ENCODE measurements at regions not wholly inside any gene's neighbourhood (a gene's known extent, or its start where the extent isn't known, plus 50 kb on each side); places are given as distances from the start of the nearest gene placed in this dataset.

- no peak for DNase-seq
- H3K27ac ChIP-seq (ENCODE audit: low read depth, low read length): no peak overlapping the region
- no peak overlapping the region for H2BK120ac ChIP-seq (ENCODE audit: low read depth, low read length)
- H3K79me1 ChIP-seq (ENCODE audit: low read length): no peaks in the 10 kb centered on the region
- no peak overlapping the region for H4K5ac ChIP-seq (ENCODE audit: low read length)
- H3K9ac ChIP-seq (ENCODE audit: low read length): no peak overlapping the region
- no CpG with 5 or more reads among the region's 2 CpGs for WGBS (ENCODE audit: extremely low coverage, insufficient coverage, low lambda C conversion rate)
- no peak overlapping the region for H3K4me2 ChIP-seq (ENCODE audit: low read length)
- no peaks in the 10 kb centered on the region for H3K4me1 ChIP-seq (ENCODE audit: control insufficient read depth, low read depth, low read length)
- no peak overlapping the region for H3K4me3 ChIP-seq (ENCODE audit: low read length)
- H3K18ac ChIP-seq (ENCODE audit: low read length): no peak overlapping the region
- H3K27me3 ChIP-seq (ENCODE audit: insufficient read depth, low read length, poor library complexity): no peaks in the 10 kb centered on the region
- H2BK15ac ChIP-seq (replicated peaks; ENCODE audit: low read depth): no peak overlapping the region
- no peak overlapping the region for H4K8ac ChIP-seq (ENCODE audit: low read depth, low read length)
- no peak overlapping the region for H2BK5ac ChIP-seq (ENCODE audit: low read length)
- H2AK5ac ChIP-seq (ENCODE audit: low read length): no peak overlapping the region
- H3K23ac ChIP-seq (ENCODE audit: low read length): no peak overlapping the region
- no peaks in the 10 kb centered on the region for H3K79me2 ChIP-seq (ENCODE audit: control insufficient read depth, insufficient read depth, low read length)
- no peak overlapping the region for H3K4ac ChIP-seq (ENCODE audit: low read depth, low read length)
- no peaks in the 10 kb centered on the region for H3K36me3 ChIP-seq (ENCODE audit: control insufficient read depth, insufficient read depth, low read length)
- no peak overlapping the region for H3K56ac ChIP-seq (ENCODE audit: low read length)
Measured at GRCh38 chr5:41648996-41649395, 138.6 kb upstream of the PLCXD3 start.

- Histone ChIP-seq H3K79me2 (ENCODE audit: control insufficient read depth, insufficient read depth, low read length) (no peaks in the 10 kb centered on the region), H4K8ac (ENCODE audit: low read depth, low read length) (no peak overlapping the region), H2AK5ac (ENCODE audit: low read length) (no peak overlapping the region), H2BK15ac (replicated peaks; ENCODE audit: low read depth) (no peak overlapping the region), H3K27ac (ENCODE audit: low read depth, low read length) (no peak overlapping the region), H3K4me2 (ENCODE audit: low read length) (no peak overlapping the region), H3K4me3 (ENCODE audit: low read length) (no peak overlapping the region), H3K36me3 (ENCODE audit: control insufficient read depth, insufficient read depth, low read length) (no peaks in the 10 kb centered on the region), H2BK5ac (ENCODE audit: low read length) (no peak overlapping the region), H3K18ac (ENCODE audit: low read length) (no peak overlapping the region), H2BK120ac (ENCODE audit: low read depth, low read length) (no peak overlapping the region), H3K23ac (ENCODE audit: low read length) (no peak overlapping the region), H4K5ac (ENCODE audit: low read length) (no peak overlapping the region), H3K27me3 (ENCODE audit: insufficient read depth, low read length, poor library complexity) (no peaks in the 10 kb centered on the region), H3K79me1 (ENCODE audit: low read length) (no peaks in the 10 kb centered on the region), H3K4ac (ENCODE audit: low read depth, low read length) (no peak overlapping the region), H3K4me1 (ENCODE audit: control insufficient read depth, low read depth, low read length) (no peaks in the 10 kb centered on the region), H3K56ac (ENCODE audit: low read length) (no peak overlapping the region), H3K9ac (ENCODE audit: low read length) (no peak overlapping the region)
- WGBS (ENCODE audit: extremely low coverage, insufficient coverage, low lambda C conversion rate): no CpG with 5 or more reads among the region's 3 CpGs
- peak; percentile 12 for DNase-seq
Measured at GRCh38 chr5:41641621-41642020, 131.2 kb upstream of the PLCXD3 start.

- Histone ChIP-seq H3K27me3 (ENCODE audit: insufficient read depth, low read length, poor library complexity) (no peaks in the 10 kb centered on the region), H2BK15ac (replicated peaks; ENCODE audit: low read depth) (no peak overlapping the region), H3K4me1 (ENCODE audit: control insufficient read depth, low read depth, low read length) (no peaks in the 10 kb centered on the region), H3K79me1 (ENCODE audit: low read length) (no peaks in the 10 kb centered on the region), H3K79me2 (ENCODE audit: control insufficient read depth, insufficient read depth, low read length) (no peaks in the 10 kb centered on the region), H3K9ac (ENCODE audit: low read length) (no peak overlapping the region), H3K4me3 (ENCODE audit: low read length) (no peak overlapping the region), H4K5ac (ENCODE audit: low read length) (no peak overlapping the region), H3K27ac (ENCODE audit: low read depth, low read length) (no peak overlapping the region), H2BK5ac (ENCODE audit: low read length) (no peak overlapping the region), H3K56ac (ENCODE audit: low read length) (no peak overlapping the region), H3K18ac (ENCODE audit: low read length) (no peak overlapping the region), H3K4me2 (ENCODE audit: low read length) (no peak overlapping the region), H2AK5ac (ENCODE audit: low read length) (no peak overlapping the region), H3K36me3 (ENCODE audit: control insufficient read depth, insufficient read depth, low read length) (no peaks in the 10 kb centered on the region), H2BK120ac (ENCODE audit: low read depth, low read length) (no peak overlapping the region), H4K8ac (ENCODE audit: low read depth, low read length) (no peak overlapping the region), H3K23ac (ENCODE audit: low read length) (no peak overlapping the region), H3K4ac (ENCODE audit: low read depth, low read length) (no peak overlapping the region)
- no CpG with 5 or more reads among the region's 3 CpGs for WGBS (ENCODE audit: extremely low coverage, insufficient coverage, low lambda C conversion rate)
- no peak for DNase-seq
Measured at GRCh38 chr5:41638685-41639084, 128.3 kb upstream of the PLCXD3 start.

GRCh38 chr5:41637869-41638268, 127.5 kb upstream of the PLCXD3 start:
- no peak overlapping the region for H3K18ac ChIP-seq (ENCODE audit: low read length)
- WGBS (ENCODE audit: extremely low coverage, insufficient coverage, low lambda C conversion rate): no CpG with 5 or more reads among the region's 4 CpGs
- H3K27me3 ChIP-seq (ENCODE audit: insufficient read depth, low read length, poor library complexity): no peaks in the 10 kb centered on the region
- no peaks in the 10 kb centered on the region for H3K36me3 ChIP-seq (ENCODE audit: control insufficient read depth, insufficient read depth, low read length)
- H3K4ac ChIP-seq (ENCODE audit: low read depth, low read length): no peak overlapping the region
- H3K79me2 ChIP-seq (ENCODE audit: control insufficient read depth, insufficient read depth, low read length): no peaks in the 10 kb centered on the region
- no peak overlapping the region for H3K23ac ChIP-seq (ENCODE audit: low read length)
- no peak overlapping the region for H2BK15ac ChIP-seq (replicated peaks; ENCODE audit: low read depth)
- no peak overlapping the region for H3K9ac ChIP-seq (ENCODE audit: low read length)
- H2AK5ac ChIP-seq (ENCODE audit: low read length): no peak overlapping the region
- no peak overlapping the region for H3K56ac ChIP-seq (ENCODE audit: low read length)
- no peak overlapping the region for H2BK5ac ChIP-seq (ENCODE audit: low read length)
- no peak overlapping the region for H4K8ac ChIP-seq (ENCODE audit: low read depth, low read length)
- H3K27ac ChIP-seq (ENCODE audit: low read depth, low read length): no peak overlapping the region
- H3K4me3 ChIP-seq (ENCODE audit: low read length): no peak overlapping the region
- H3K79me1 ChIP-seq (ENCODE audit: low read length): no peaks in the 10 kb centered on the region
- DNase-seq: peak; percentile 52
- no peaks in the 10 kb centered on the region for H3K4me1 ChIP-seq (ENCODE audit: control insufficient read depth, low read depth, low read length)
- H4K5ac ChIP-seq (ENCODE audit: low read length): no peak overlapping the region
- no peak overlapping the region for H3K4me2 ChIP-seq (ENCODE audit: low read length)
- no peak overlapping the region for H2BK120ac ChIP-seq (ENCODE audit: low read depth, low read length)

GRCh38 chr5:41637424-41637823, 127.0 kb upstream of the PLCXD3 start:
- no peak overlapping the region for H4K8ac ChIP-seq (ENCODE audit: low read depth, low read length)
- H2BK15ac ChIP-seq (replicated peaks; ENCODE audit: low read depth): no peak overlapping the region
- no peak overlapping the region for H3K27ac ChIP-seq (ENCODE audit: low read depth, low read length)
- H3K79me2 ChIP-seq (ENCODE audit: control insufficient read depth, insufficient read depth, low read length): no peaks in the 10 kb centered on the region
- no peak overlapping the region for H3K4me3 ChIP-seq (ENCODE audit: low read length)
- no peak overlapping the region for H2BK120ac ChIP-seq (ENCODE audit: low read depth, low read length)
- no peak overlapping the region for H4K5ac ChIP-seq (ENCODE audit: low read length)
- no peak overlapping the region for H3K9ac ChIP-seq (ENCODE audit: low read length)
- H3K79me1 ChIP-seq (ENCODE audit: low read length): no peaks in the 10 kb centered on the region
- no peak overlapping the region for H3K4ac ChIP-seq (ENCODE audit: low read depth, low read length)
- no peak overlapping the region for H3K56ac ChIP-seq (ENCODE audit: low read length)
- peak; percentile 68 for DNase-seq
- no peak overlapping the region for H3K18ac ChIP-seq (ENCODE audit: low read length)
- no peaks in the 10 kb centered on the region for H3K36me3 ChIP-seq (ENCODE audit: control insufficient read depth, insufficient read depth, low read length)
- H3K27me3 ChIP-seq (ENCODE audit: insufficient read depth, low read length, poor library complexity): no peaks in the 10 kb centered on the region
- H3K23ac ChIP-seq (ENCODE audit: low read length): no peak overlapping the region
- H3K4me1 ChIP-seq (ENCODE audit: control insufficient read depth, low read depth, low read length): no peaks in the 10 kb centered on the region
- no peak overlapping the region for H2BK5ac ChIP-seq (ENCODE audit: low read length)
- H2AK5ac ChIP-seq (ENCODE audit: low read length): no peak overlapping the region
- WGBS (ENCODE audit: extremely low coverage, insufficient coverage, low lambda C conversion rate): no CpG with 5 or more reads among the region's 8 CpGs
- no peak overlapping the region for H3K4me2 ChIP-seq (ENCODE audit: low read length)

GRCh38 chr5:41636605-41637004, 126.2 kb upstream of the PLCXD3 start:
- no peak overlapping the region for H2AK5ac ChIP-seq (ENCODE audit: low read length)
- no peak overlapping the region for H3K18ac ChIP-seq (ENCODE audit: low read length)
- H3K23ac ChIP-seq (ENCODE audit: low read length): no peak overlapping the region
- no peak overlapping the region for H2BK15ac ChIP-seq (replicated peaks; ENCODE audit: low read depth)
- no peak overlapping the region for H3K27ac ChIP-seq (ENCODE audit: low read depth, low read length)
- no peaks in the 10 kb centered on the region for H3K79me2 ChIP-seq (ENCODE audit: control insufficient read depth, insufficient read depth, low read length)
- WGBS (ENCODE audit: extremely low coverage, insufficient coverage, low lambda C conversion rate): no CpG with 5 or more reads among the region's 2 CpGs
- peak; percentile 79 for DNase-seq
- no peak overlapping the region for H3K4me3 ChIP-seq (ENCODE audit: low read length)
- H3K56ac ChIP-seq (ENCODE audit: low read length): no peak overlapping the region
- no peak overlapping the region for H3K4me2 ChIP-seq (ENCODE audit: low read length)
- H3K79me1 ChIP-seq (ENCODE audit: low read length): no peaks in the 10 kb centered on the region
- H3K4me1 ChIP-seq (ENCODE audit: control insufficient read depth, low read depth, low read length): no peaks in the 10 kb centered on the region
- H4K5ac ChIP-seq (ENCODE audit: low read length): no peak overlapping the region
- no peak overlapping the region for H4K8ac ChIP-seq (ENCODE audit: low read depth, low read length)
- no peaks in the 10 kb centered on the region for H3K27me3 ChIP-seq (ENCODE audit: insufficient read depth, low read length, poor library complexity)
- no peaks in the 10 kb centered on the region for H3K36me3 ChIP-seq (ENCODE audit: control insufficient read depth, insufficient read depth, low read length)
- H3K4ac ChIP-seq (ENCODE audit: low read depth, low read length): no peak overlapping the region
- H3K9ac ChIP-seq (ENCODE audit: low read length): no peak overlapping the region
- H2BK120ac ChIP-seq (ENCODE audit: low read depth, low read length): no peak overlapping the region
- H2BK5ac ChIP-seq (ENCODE audit: low read length): no peak overlapping the region
